ENCODE measurements at regions not wholly inside any gene's neighbourhood (a gene's known extent, or its start where the extent isn't known, plus 50 kb on each side); places are given as distances from the start of the nearest gene placed in this dataset.

DNA sequence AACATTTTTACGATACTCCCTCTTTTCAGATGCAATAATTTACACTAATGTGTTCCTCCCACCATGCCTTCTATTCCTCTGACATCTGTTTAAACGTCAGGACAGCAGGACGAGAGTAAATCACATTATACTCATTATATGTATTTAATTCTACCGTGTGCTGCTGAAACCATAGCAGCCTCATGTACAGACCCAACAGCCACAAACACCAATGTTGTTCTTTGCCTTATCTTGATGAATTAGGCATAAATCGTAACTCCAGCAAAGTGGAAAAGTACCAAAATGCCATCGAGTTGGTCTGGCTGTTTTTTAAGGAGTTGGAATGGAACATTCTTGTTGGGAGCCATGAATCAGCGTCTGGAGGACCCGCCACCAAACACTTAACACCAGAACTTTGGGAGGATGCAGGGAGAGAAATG, 82.9 kb upstream of the FOXF1 start:
- TF ChIP-seq EP300 (IDR thresholded peaks at IDR 0.05), result no peak
- TF ChIP-seq JUNB (IDR thresholded peaks at IDR 0.05), result no peak
- no peak for TF ChIP-seq CTCF (IDR thresholded peaks at IDR 0.05)
- TF ChIP-seq RCOR1 (IDR thresholded peaks at IDR 0.05; ENCODE audit: low read depth, low read length), result no peak
- TF ChIP-seq MYC (IDR thresholded peaks at IDR 0.05; ENCODE audit: borderline replicate concordance, low read length), result no peak
- TF ChIP-seq ZNF302 (CRISPR knock-in tag; IDR thresholded peaks at IDR 0.05), result no peak
- no peak for TF ChIP-seq NR3C1 (IDR thresholded peaks at IDR 0.05)
- TF ChIP-seq HMGXB4 (CRISPR knock-in tag; IDR thresholded peaks at IDR 0.05; ENCODE audit: borderline replicate concordance), result no peak
- no peak for TF ChIP-seq MAX (IDR thresholded peaks at IDR 0.05)
- TF ChIP-seq RAD21 (conservative IDR thresholded peaks at IDR 0.05 in 1 of 2, IDR thresholded peaks at IDR 0.05 in 1 of 2), result no peak
- TF ChIP-seq, protein P1, sequence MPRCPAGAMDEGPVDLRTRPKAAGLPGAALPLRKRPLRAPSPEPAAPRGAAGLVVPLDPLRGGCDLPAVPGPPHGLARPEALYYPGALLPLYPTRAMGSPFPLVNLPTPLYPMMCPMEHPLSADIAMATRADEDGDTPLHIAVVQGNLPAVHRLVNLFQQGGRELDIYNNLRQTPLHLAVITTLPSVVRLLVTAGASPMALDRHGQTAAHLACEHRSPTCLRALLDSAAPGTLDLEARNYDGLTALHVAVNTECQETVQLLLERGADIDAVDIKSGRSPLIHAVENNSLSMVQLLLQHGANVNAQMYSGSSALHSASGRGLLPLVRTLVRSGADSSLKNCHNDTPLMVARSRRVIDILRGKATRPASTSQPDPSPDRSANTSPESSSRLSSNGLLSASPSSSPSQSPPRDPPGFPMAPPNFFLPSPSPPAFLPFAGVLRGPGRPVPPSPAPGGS (IDR thresholded peaks at IDR 0.05), result no peak
- TF ChIP-seq CBX8 (IDR thresholded peaks at IDR 0.05), result no peak
- TF ChIP-seq HOXA7 (CRISPR knock-in tag; IDR thresholded peaks at IDR 0.05), result no peak
- no peak for TF ChIP-seq POLR2A (IDR thresholded peaks at IDR 0.05; ENCODE audit: low read length)

All from A549 (cell line).